ENCODE measurements at regions not wholly inside any gene's neighbourhood (a gene's known extent, or its start where the extent isn't known, plus 50 kb on each side); places are given as distances from the start of the nearest gene placed in this dataset.

DNA sequence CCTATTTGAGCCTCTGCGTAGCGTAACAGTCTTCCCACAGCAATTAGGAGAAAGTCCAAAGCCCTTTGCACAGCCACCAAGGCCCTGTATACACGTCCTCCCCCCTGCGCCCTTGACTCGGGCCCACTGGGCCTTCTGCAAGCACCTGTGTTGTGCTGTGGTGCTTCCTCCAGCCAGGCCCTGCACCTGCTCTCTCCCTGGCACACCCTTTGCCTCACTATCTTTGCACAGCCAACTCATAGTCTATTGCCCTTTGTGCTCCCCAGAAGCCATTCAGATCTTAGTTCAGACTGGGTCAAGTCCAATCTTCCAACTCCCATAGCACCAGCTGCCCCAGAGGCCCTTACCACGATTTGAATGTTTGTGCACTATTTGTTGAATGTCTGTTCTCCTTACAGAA, 271.6 kb upstream of the MGAT5 start:
- no peaks in the 10 kb centered on the region for H3K9me2 ChIP-seq (ENCODE audit: low read depth, low read length)
- TF ChIP-seq EZH2 (IDR thresholded peaks at IDR 0.05; ENCODE audit: borderline replicate concordance, low read length) = no peak
- TF ChIP-seq, protein P1, sequence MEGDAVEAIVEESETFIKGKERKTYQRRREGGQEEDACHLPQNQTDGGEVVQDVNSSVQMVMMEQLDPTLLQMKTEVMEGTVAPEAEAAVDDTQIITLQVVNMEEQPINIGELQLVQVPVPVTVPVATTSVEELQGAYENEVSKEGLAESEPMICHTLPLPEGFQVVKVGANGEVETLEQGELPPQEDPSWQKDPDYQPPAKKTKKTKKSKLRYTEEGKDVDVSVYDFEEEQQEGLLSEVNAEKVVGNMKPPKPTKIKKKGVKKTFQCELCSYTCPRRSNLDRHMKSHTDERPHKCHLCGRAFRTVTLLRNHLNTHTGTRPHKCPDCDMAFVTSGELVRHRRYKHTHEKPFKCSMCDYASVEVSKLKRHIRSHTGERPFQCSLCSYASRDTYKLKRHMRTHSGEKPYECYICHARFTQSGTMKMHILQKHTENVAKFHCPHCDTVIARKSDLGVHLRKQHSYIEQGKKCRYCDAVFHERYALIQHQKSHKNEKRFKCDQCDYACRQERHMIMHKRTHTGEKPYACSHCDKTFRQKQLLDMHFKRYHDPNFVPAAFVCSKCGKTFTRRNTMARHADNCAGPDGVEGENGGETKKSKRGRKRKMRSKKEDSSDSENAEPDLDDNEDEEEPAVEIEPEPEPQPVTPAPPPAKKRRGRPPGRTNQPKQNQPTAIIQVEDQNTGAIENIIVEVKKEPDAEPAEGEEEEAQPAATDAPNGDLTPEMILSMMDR (IDR thresholded peaks at IDR 0.05; ENCODE audit: low read length) = no peak
- H3K4me3 ChIP-seq (ENCODE audit: low read depth, low read length, poor library complexity, severe bottlenecking) = no peak overlapping the region
- H3F3A ChIP-seq (ENCODE audit: insufficient read depth, low read length) = no peaks in the 10 kb centered on the region
- H3K4me2 ChIP-seq (ENCODE audit: low read length) = no peak overlapping the region
- no peaks in the 10 kb centered on the region; the same call in 1 of the 2 replicates for H3K27me3 ChIP-seq (ENCODE audit: insufficient read depth, low read length)
- H3K36me3 ChIP-seq (ENCODE audit: insufficient read depth, low read length) = no peaks in the 10 kb centered on the region
- no peaks in the 10 kb centered on the region for H3K79me2 ChIP-seq (ENCODE audit: insufficient read depth, low read length)
- no peaks in the 10 kb centered on the region for H3K4me1 ChIP-seq (ENCODE audit: insufficient read depth, low read length, severe bottlenecking)
- no peak overlapping the region for H2AFZ ChIP-seq (ENCODE audit: low read length)
- no peaks in the 10 kb centered on the region for H4K20me1 ChIP-seq (ENCODE audit: insufficient read depth, low read length)
- no peak overlapping the region for H3K27ac ChIP-seq (ENCODE audit: low read depth, low read length, poor library complexity, severe bottlenecking)
- H3K9me3 ChIP-seq (ENCODE audit: low read length) = no peaks in the 10 kb centered on the region
- no peak overlapping the region for H3K9ac ChIP-seq (ENCODE audit: low read length)

DNA sequence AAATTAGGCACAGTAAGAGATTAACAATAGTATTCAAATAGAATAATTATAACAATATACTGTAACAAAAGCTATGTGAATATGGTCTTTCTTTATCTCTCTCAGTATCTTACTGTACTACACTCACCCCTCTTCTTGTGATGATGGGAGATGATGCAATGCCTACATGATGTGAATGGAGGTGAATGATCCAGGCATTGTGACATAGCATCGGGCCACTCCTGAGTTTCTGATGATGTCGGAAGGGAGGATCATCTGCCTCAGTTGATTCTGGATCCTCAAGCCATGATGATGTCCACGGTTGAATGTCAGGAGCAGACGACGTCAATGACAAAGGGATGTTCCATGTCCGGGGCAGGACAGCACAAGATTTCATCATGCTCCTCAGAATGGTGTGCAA, 268.3 kb upstream of the MGAT5 start:
- H3K4me3 ChIP-seq (ENCODE audit: low read depth, low read length, poor library complexity, severe bottlenecking) = no peak overlapping the region
- no peaks in the 10 kb centered on the region for H3K9me3 ChIP-seq (ENCODE audit: low read length)
- no peaks in the 10 kb centered on the region for H3F3A ChIP-seq (ENCODE audit: insufficient read depth, low read length)
- H3K27me3 ChIP-seq (ENCODE audit: insufficient read depth, low read length) = no peaks in the 10 kb centered on the region; the same call in 1 of the 2 replicates
- no peaks in the 10 kb centered on the region for H3K9me2 ChIP-seq (ENCODE audit: low read depth, low read length)
- no peaks in the 10 kb centered on the region for H3K4me1 ChIP-seq (ENCODE audit: insufficient read depth, low read length, severe bottlenecking)
- no peak overlapping the region for H3K27ac ChIP-seq (ENCODE audit: low read depth, low read length, poor library complexity, severe bottlenecking)
- H3K4me2 ChIP-seq (ENCODE audit: low read length) = no peak overlapping the region
- no peak overlapping the region for H3K9ac ChIP-seq (ENCODE audit: low read length)
- TF ChIP-seq, protein P1 (IDR thresholded peaks at IDR 0.05; ENCODE audit: low read length) = no peak
- no peak for TF ChIP-seq EZH2 (IDR thresholded peaks at IDR 0.05; ENCODE audit: borderline replicate concordance, low read length)
- no peaks in the 10 kb centered on the region for H3K36me3 ChIP-seq (ENCODE audit: insufficient read depth, low read length)
- H3K79me2 ChIP-seq (ENCODE audit: insufficient read depth, low read length) = no peaks in the 10 kb centered on the region
- no peak overlapping the region for H2AFZ ChIP-seq (ENCODE audit: low read length)
- no peaks in the 10 kb centered on the region for H4K20me1 ChIP-seq (ENCODE audit: insufficient read depth, low read length)

DNA sequence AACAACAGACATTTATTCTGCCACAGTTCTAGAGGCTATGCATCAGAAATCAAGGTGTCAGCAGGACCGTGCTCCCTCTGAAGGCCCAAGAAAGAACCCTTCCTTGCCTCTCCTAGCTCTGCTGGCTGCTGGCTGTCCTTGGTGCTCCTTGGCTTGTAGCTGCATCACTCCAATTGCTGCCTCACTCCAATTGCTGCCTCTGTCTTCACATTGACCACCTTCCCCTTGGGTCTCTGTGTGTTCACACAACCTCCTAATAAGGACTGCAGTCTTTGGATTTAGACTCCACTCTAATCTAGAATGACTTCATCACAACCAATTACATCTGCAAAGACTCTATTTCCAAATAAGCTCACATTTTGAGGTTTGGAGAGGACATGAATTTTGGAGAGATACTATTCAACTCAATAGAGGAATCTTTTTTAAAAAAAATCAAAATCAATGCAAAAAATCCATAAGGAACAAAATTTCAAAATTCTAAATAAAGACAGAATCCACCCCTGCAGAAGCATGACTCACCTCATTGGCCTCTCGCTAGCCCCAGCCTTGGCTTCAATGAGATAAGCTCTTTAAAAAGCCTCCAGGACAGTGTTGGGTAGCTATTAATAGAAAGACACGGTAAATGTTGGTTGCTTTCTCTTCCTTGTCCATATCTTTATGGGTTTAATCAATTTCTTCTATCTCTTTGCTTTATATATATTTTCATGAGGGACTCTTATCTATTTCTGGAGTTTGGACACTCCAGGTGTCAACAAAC, 267.6 kb upstream of the MGAT5 start:
- no peak overlapping the region for H3K4me3 ChIP-seq (ENCODE audit: low read depth, low read length, poor library complexity, severe bottlenecking)
- H3K27me3 ChIP-seq (ENCODE audit: insufficient read depth, low read length) = no peaks in the 10 kb centered on the region; the same call in 1 of the 2 replicates
- no peak overlapping the region for H3K9ac ChIP-seq (ENCODE audit: low read length)
- no peak overlapping the region for H2AFZ ChIP-seq (ENCODE audit: low read length)
- H3K27ac ChIP-seq (ENCODE audit: low read depth, low read length, poor library complexity, severe bottlenecking) = no peak overlapping the region
- H3K9me3 ChIP-seq (ENCODE audit: low read length) = no peaks in the 10 kb centered on the region
- no peaks in the 10 kb centered on the region for H3K79me2 ChIP-seq (ENCODE audit: insufficient read depth, low read length)
- TF ChIP-seq, protein P1 (IDR thresholded peaks at IDR 0.05; ENCODE audit: low read length) = no peak
- no peak for TF ChIP-seq EZH2 (IDR thresholded peaks at IDR 0.05; ENCODE audit: borderline replicate concordance, low read length)
- H3F3A ChIP-seq (ENCODE audit: insufficient read depth, low read length) = no peaks in the 10 kb centered on the region
- no peaks in the 10 kb centered on the region for H3K4me1 ChIP-seq (ENCODE audit: insufficient read depth, low read length, severe bottlenecking)
- H3K36me3 ChIP-seq (ENCODE audit: insufficient read depth, low read length) = no peaks in the 10 kb centered on the region
- no peaks in the 10 kb centered on the region for H4K20me1 ChIP-seq (ENCODE audit: insufficient read depth, low read length)
- no peaks in the 10 kb centered on the region for H3K9me2 ChIP-seq (ENCODE audit: low read depth, low read length)
- H3K4me2 ChIP-seq (ENCODE audit: low read length) = no peak overlapping the region
